HG03432 (cell line): ENCODE measurements at regions not wholly inside any gene's neighbourhood (a gene's known extent, or its start where the extent isn't known, plus 50 kb on each side); places are given as distances from the start of the nearest gene placed in this dataset.
"Not testable (repeated sequence)": the region's sequence is repeated elsewhere in the genome, so short reads cannot be mapped to it uniquely, and the experiment has no call there.

Experiments
- ATAC-seq: cut with Tn5 transposase; IDR thresholded peaks from one replicate; pipeline ENCODE4 v1.9.1; 2021; ENCODE audit warnings: mild to moderate bottlenecking, moderate library complexity; ENCODE audit not compliant: unreplicated experiment

GRCh38 chr21:5013455-5014304 is 5507.7 kb upstream of the TPTE start:
- ATAC-seq, result not testable (repeated sequence)

- ATAC-seq, result not testable (repeated sequence)
Measured at GRCh38 chr21:5015187-5015586, 5506.2 kb upstream of the TPTE start.

- ATAC-seq, result peak; percentile 41
Measured at GRCh38 chr21:5019120-5019519, 5502.3 kb upstream of the TPTE start.

GRCh38 chr21:5021815-5022214 is 5499.6 kb upstream of the TPTE start:
- peak; percentile 43 for ATAC-seq

- peak; percentile 45 for ATAC-seq
Measured at GRCh38 chr21:5022254-5022653, 5499.1 kb upstream of the TPTE start.

GRCh38 chr21:5022748-5023147 is 5498.6 kb upstream of the TPTE start:
- not testable (repeated sequence) for ATAC-seq

GRCh38 chr21:5035147-5035546 is 5486.2 kb upstream of the TPTE start:
- not testable (repeated sequence) for ATAC-seq

- not testable (repeated sequence) for ATAC-seq
Measured at GRCh38 chr21:5035587-5035986, 5485.8 kb upstream of the TPTE start.

GRCh38 chr21:5037606-5038331 is 5483.6 kb upstream of the TPTE start:
- not testable (repeated sequence) for ATAC-seq

- ATAC-seq, result not testable (repeated sequence)
Measured at GRCh38 chr21:5039926-5040325, 5481.5 kb upstream of the TPTE start.

GRCh38 chr21:5042583-5042982 is 5478.8 kb upstream of the TPTE start:
- ATAC-seq, result not testable (repeated sequence)

GRCh38 chr21:5044812-5045211 is 5476.6 kb upstream of the TPTE start:
- ATAC-seq, result not testable (repeated sequence)

- ATAC-seq, result not testable (repeated sequence)
Measured at GRCh38 chr21:5051303-5052018, 5469.9 kb upstream of the TPTE start.

GRCh38 chr21:5055027-5055754 is 5466.2 kb upstream of the TPTE start:
- ATAC-seq, result not testable (repeated sequence)

GRCh38 chr21:5055996-5056962 is 5465.1 kb upstream of the TPTE start:
- peak; percentile 56 for ATAC-seq

- ATAC-seq, result peak; percentile 4
Measured at GRCh38 chr21:5057077-5057476, 5464.3 kb upstream of the TPTE start.

GRCh38 chr21:5060364-5061083 is 5460.9 kb upstream of the TPTE start:
- not testable (repeated sequence) for ATAC-seq

- ATAC-seq, result not testable (repeated sequence)
Measured at GRCh38 chr21:5064581-5065142, 5456.7 kb upstream of the TPTE start.
